Tibial artery (tissue), 4 donors: ENCODE measurements at regions not wholly inside any gene's neighbourhood (a gene's known extent, or its start where the extent isn't known, plus 50 kb on each side); places are given as distances from the start of the nearest gene placed in this dataset.

Experiments
- DNase-seq, 2 donors: peaks; one replicate each; pipeline ENCODE4 v3.0.0-alpha.2; 2019
- H3K27ac ChIP-seq, 2 donors: fragments of 200-600 bp; sonication (generic) in 1 of 2; 1 replicate in 1 of 2; 2 replicates in 1 of 2; pipeline ENCODE4 v1.5.1; 2018 to 2019; ENCODE audit warnings: mild to moderate bottlenecking in 1 of 2
- H3K27me3 ChIP-seq, 2 donors: fragments of 200-600 bp; sonication (generic) in 1 of 2; one replicate each; pipeline versions ENCODE4 v1.5.1 to v1.6.0; 2016 to 2019
- H3K36me3 ChIP-seq, 3 donors: fragments of 200-600 bp; sonication (generic) in 2 of 3; one replicate each; pipeline ENCODE4 v1.5.1; 2016 to 2019; ENCODE audit warnings: mild to moderate bottlenecking in 2 of 3
- H3K4me1 ChIP-seq, 4 donors: fragments of 200-600 bp; sonication (generic) in 2 of 4; 1 replicate in 3 of 4; 2 replicates in 1 of 4; pipeline ENCODE4 v1.5.1; 2016 to 2019
- H3K4me3 ChIP-seq, 2 donors: fragments of 200-600 bp; sonication (generic) in 1 of 2; 1 replicate in 1 of 2; 2 replicates in 1 of 2; pipeline ENCODE4 v1.5.1; 2018 to 2019; ENCODE audit warnings: mild to moderate bottlenecking in 2 of 2
- H3K9me3 ChIP-seq, 3 donors: fragments of 200-600 bp; sonication (generic) in 1 of 3; one replicate each; pipeline ENCODE4 v1.5.1; 2016 to 2019
- CTCF ChIP-seq, 2 experiments: fragments of 200-600 bp in 1 of 2; fragments of 450-650 bp in 1 of 2; IDR thresholded peaks; one replicate each; pipeline ENCODE4 v1.5.1; 2017 to 2019; ENCODE audit warnings: antibody characterized with exemption in 2 of 2, mild to moderate bottlenecking in 1 of 2, moderate library complexity in 1 of 2
- intact Hi-C: fragments of 100-400 bp; cut with DNase I; formaldehyde crosslinking; loops from one replicate; pipeline ENCODE4 v1.15.0; 2023; ENCODE audit warnings: low total_unique reads

- no peak overlapping the region for H3K27ac ChIP-seq
- DNase-seq, result no peak
- H3K4me3 ChIP-seq, result no peak overlapping the region
- no peaks in the 10 kb centered on the region for H3K9me3 ChIP-seq
- no peaks in the 10 kb centered on the region for H3K36me3 ChIP-seq
- H3K27me3 ChIP-seq, result no peaks in the 10 kb centered on the region
- TF ChIP-seq CTCF (IDR thresholded peaks at IDR 0.05), result no peak
- H3K4me1 ChIP-seq, result peaks cover 0 to 20% (median 7%) of the 10 kb centered on the region in 4 donors
- intact Hi-C loops, result no loop called here
These were observed 377.7 kb downstream of the THBS2 start for GRCh38 chr6:168875811-168876576.

GRCh38 chr6:168874637-168875036 is 379.0 kb downstream of the THBS2 start:
- intact Hi-C loops, result no loop called here
- no peak for TF ChIP-seq CTCF (IDR thresholded peaks at IDR 0.05)
- Histone ChIP-seq H3K9me3 (no peaks in the 10 kb centered on the region), H3K27me3 (no peaks in the 10 kb centered on the region), H3K36me3 (no peaks in the 10 kb centered on the region), H3K4me3 (no peak overlapping the region), H3K27ac (no peak overlapping the region), H3K4me1 (peaks cover 0 to 20% (median 7%) of the 10 kb centered on the region in 4 donors)
- DNase-seq, result no peak

- TF ChIP-seq CTCF (IDR thresholded peaks at IDR 0.05), result no peak
- intact Hi-C loops, result no loop called here
- no peaks in the 10 kb centered on the region for H3K27me3 ChIP-seq
- H3K36me3 ChIP-seq, result no peaks in the 10 kb centered on the region
- no peak overlapping the region for H3K27ac ChIP-seq
- peaks cover 0 to 19% (median 7%) of the 10 kb centered on the region in 4 donors for H3K4me1 ChIP-seq
- H3K9me3 ChIP-seq, result no peaks in the 10 kb centered on the region
- H3K4me3 ChIP-seq, result no peak overlapping the region
- DNase-seq, result no peak
These were observed 380.1 kb downstream of the THBS2 start for GRCh38 chr6:168873278-168874190.

GRCh38 chr6:168871642-168872315 is 381.9 kb downstream of the THBS2 start:
- no peak for TF ChIP-seq CTCF (IDR thresholded peaks at IDR 0.05)
- Histone ChIP-seq H3K4me1 (peaks cover 0 to 8% (median 2%) of the 10 kb centered on the region in 4 donors), H3K27ac (no peak overlapping the region), H3K27me3 (no peaks in the 10 kb centered on the region), H3K36me3 (no peaks in the 10 kb centered on the region), H3K9me3 (no peaks in the 10 kb centered on the region), H3K4me3 (peak overlapping the region in 1 of 2 donors; percentile 32)
- no peak for DNase-seq
- intact Hi-C loops, result no loop called here

- TF ChIP-seq CTCF (IDR thresholded peaks at IDR 0.05), result no peak
- Histone ChIP-seq H3K4me3 (no peak overlapping the region), H3K9me3 (no peaks in the 10 kb centered on the region), H3K36me3 (no peaks in the 10 kb centered on the region), H3K27me3 (no peaks in the 10 kb centered on the region), H3K27ac (no peak overlapping the region), H3K4me1 (peaks cover 0 to 8% (median 2%) of the 10 kb centered on the region in 4 donors)
- intact Hi-C loops, result no loop called here
- DNase-seq, result no peak
These were observed 382.7 kb downstream of the THBS2 start for GRCh38 chr6:168870982-168871381.
